ENCODE measurements at regions not wholly inside any gene's neighbourhood (a gene's known extent, or its start where the extent isn't known, plus 50 kb on each side); places are given as distances from the start of the nearest gene placed in this dataset.
"Not testable (repeated sequence)": the region's sequence is repeated elsewhere in the genome, so short reads cannot be mapped to it uniquely, and the experiment has no call there.

DNA sequence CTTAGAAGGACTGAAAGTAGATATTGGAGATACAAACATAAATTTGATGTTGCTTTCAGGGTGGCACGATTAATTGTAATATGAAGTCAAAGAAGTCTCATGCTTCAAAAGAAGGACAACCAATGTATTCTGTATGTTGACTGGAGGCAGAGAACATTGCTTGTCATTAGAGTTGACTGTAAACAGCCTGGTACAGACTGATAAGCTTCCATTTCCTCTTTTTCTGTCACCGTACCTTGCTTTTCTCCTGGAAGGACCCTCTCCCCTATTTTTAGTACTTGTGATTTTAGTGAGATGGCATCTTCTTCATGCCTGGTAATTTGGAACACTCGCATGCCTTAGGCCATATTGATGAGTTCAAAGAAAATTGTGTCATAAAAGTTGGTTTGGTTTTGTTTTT lies 809.4 kb downstream of the PRELID2 start:
- no peak overlapping the region for H3K4me3 ChIP-seq (ENCODE audit: low read depth, low read length)
- no peak for TF ChIP-seq CTCF (IDR thresholded peaks at IDR 0.05; ENCODE audit: insufficient read depth, low read length)
- DNase-seq (ENCODE audit: low read depth): no peak

GRCh38 chr5:145015146-145015545 lies 820.0 kb downstream of the PRELID2 start:
- DNase-seq (ENCODE audit: low read depth): no peak
- H3K4me3 ChIP-seq (ENCODE audit: low read depth, low read length): no peak overlapping the region
- TF ChIP-seq CTCF (IDR thresholded peaks at IDR 0.05; ENCODE audit: insufficient read depth, low read length): no peak

DNA sequence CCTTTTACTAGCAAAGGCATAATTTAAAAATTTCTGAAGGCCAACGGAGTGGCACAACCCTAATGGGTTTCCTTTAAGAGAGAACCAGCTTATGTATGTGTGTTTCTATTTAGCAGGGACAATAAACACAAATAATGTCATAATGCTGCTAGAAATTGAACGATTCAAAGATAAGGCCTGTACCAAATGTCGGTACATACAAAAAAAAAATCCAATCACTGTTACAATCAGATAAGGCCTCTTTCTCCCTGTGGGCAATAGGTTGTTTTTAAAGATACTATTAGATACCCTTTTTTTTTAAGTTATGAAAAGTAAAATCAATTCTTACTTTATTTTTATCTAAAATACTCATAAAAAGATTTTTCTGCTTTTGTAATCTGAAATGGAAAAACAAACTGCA lies 821.0 kb downstream of the PRELID2 start:
- no peak for DNase-seq (ENCODE audit: low read depth)
- no peak for TF ChIP-seq CTCF (IDR thresholded peaks at IDR 0.05; ENCODE audit: insufficient read depth, low read length)

DNA sequence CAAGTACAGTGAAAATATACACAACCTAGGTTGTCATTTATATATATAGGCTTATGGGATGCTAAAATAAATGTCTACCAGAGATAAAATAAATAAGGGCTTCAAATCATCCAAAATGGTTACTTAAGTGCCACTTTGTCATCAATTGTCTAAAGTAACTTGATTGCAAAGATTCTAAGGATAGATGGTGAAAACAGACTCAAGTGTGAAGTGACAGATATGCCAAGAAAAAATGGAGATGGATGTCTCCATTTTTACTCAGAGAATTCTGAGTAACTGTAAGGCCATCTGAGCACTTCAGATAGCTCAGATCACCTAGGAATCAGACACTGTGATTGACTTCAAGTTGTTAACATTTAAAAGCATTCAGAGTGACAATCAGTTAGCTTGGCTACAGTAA lies 824.3 kb downstream of the PRELID2 start:
- no peak for DNase-seq (ENCODE audit: low read depth)
- no peak overlapping the region for H3K4me3 ChIP-seq (ENCODE audit: low read depth, low read length)
- TF ChIP-seq CTCF (IDR thresholded peaks at IDR 0.05; ENCODE audit: insufficient read depth, low read length): no peak

More for the DNA sequence above, 821.0 kb downstream of the PRELID2 start:
- H3K4me3 ChIP-seq (ENCODE audit: low read depth, low read length): no peak overlapping the region

GRCh38 chr5:145008876-145009530 lies 826.1 kb downstream of the PRELID2 start:
- no peak for TF ChIP-seq CTCF (IDR thresholded peaks at IDR 0.05; ENCODE audit: insufficient read depth, low read length)
- H3K4me3 ChIP-seq (ENCODE audit: low read depth, low read length): no peak overlapping the region
- no peak for DNase-seq (ENCODE audit: low read depth)

DNA sequence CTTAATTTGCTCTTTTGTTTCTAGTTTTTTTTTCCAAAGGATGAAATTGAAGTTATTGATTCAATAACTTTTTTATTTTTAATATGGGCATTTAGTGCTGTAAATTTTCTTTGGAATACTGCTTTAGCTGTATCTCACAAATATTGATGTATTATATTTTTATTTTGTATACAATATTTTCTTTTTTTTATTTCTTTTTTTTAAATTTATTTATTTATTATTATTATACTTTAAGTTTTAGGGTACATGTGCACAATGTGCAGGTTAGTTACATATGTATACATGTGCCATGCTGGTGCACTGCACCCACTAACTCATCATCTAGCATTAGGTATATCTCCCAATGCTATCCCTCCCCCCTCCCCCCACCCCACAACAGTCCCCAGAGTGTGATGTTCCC lies 823.7 kb downstream of the KCTD16 start:
- DNase-seq (ENCODE audit: low read depth); H3K4me3 ChIP-seq (ENCODE audit: low read depth, low read length): not testable (repeated sequence)

GRCh38 chr5:144983101-144983500 lies 812.4 kb downstream of the KCTD16 start:
- no peak overlapping the region for H3K4me3 ChIP-seq (ENCODE audit: low read depth, low read length)
- TF ChIP-seq CTCF (IDR thresholded peaks at IDR 0.05; ENCODE audit: insufficient read depth, low read length): no peak
- no peak for DNase-seq (ENCODE audit: low read depth)
